Mesothelial cell of epicardium (in vitro differentiated cells): ENCODE measurements at regions not wholly inside any gene's neighbourhood (a gene's known extent, or its start where the extent isn't known, plus 50 kb on each side); places are given as distances from the start of the nearest gene placed in this dataset. TPM values are rescaled to one million over a fixed set of nuclear protein-coding genes. Genes with fewer than 3 reads are reported as not detected.

Experiments used
- DNase-seq, 2 experiments: peaks; one replicate each; pipeline ENCODE4 v3.0.0; 2021; ENCODE audit warnings: low spot score in 2 of 2; ENCODE audit not compliant: unreplicated experiment in 2 of 2
- H3K27ac Mint-ChIP-seq: 2 replicates; pipeline ENCODE4 v1.8.0; 2021; ENCODE audit warnings: mixed read lengths
- H3K27me3 Mint-ChIP-seq: 2 replicates; pipeline ENCODE4 v1.8.0; 2021; ENCODE audit warnings: low read depth, mixed read lengths
- H3K36me3 Mint-ChIP-seq: 2 replicates; pipeline ENCODE4 v1.8.0; 2021; ENCODE audit warnings: mixed read lengths
- H3K4me1 Mint-ChIP-seq: 2 replicates; pipeline ENCODE4 v1.8.0; 2021; ENCODE audit warnings: mixed read lengths
- H3K4me3 Mint-ChIP-seq: 2 replicates; pipeline ENCODE4 v1.8.0; 2021; ENCODE audit warnings: mild to moderate bottlenecking, moderate library complexity, mixed read lengths
- H3K9me3 Mint-ChIP-seq: 2 replicates; pipeline ENCODE4 v1.8.0; 2021; ENCODE audit warnings: mixed read lengths
- CTCF ChIP-seq: fragments of 200-600 bp; sonication (generic); IDR thresholded peaks from one replicate; pipeline ENCODE4 v1.5.0; 2021; ENCODE audit warnings: antibody characterized with exemption; ENCODE audit not compliant: unreplicated experiment
- microRNA-seq: library from miRNA; unstranded; fragments of <30 nt; microRNA quantifications from one replicate; pipeline ENCODE4 v1.2.0, GENCODE V29; 2021; ENCODE audit warnings: inconsistent platforms, mixed read lengths

DNA sequence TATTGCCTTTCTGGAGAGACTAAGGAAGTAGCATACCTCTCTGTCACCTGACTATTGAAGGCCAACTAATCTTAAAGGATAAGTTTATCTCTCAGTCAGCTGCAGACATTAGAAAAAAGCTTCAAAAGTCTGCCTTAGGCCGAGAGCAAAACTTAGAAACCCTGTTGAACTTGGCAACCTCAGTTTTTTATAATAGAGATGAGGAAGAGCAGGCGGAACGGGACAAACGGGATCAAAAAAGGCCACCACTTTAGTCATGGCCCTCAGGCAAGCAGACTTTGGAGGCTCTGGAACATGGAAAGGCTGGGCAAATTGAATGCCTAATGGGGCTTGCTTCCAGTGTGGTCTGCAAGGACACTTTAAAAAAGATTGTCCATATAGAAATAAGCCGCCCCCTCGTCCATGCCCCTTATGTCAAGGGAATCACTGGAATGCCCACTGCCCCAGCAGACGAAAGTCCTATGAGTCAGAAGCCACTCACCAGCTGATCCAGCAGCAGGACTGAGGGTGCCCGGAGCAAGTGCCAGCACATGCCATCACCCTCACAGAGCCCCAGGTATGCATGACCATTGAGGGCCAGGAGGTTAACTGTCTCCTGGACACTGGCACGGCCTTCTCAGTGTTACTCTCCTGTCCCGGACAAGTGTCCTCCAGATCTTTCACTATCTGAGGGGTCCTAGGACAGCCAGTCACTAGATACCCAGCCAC lies 61.5 kb upstream of the FAM98A start:
- no peak overlapping the region for H3K27ac Mint-ChIP-seq

GRCh38 chr2:33655626-33656320 lies 56.7 kb upstream of the FAM98A start:
- Mint-ChIP-seq H3K27me3 (no peaks in the 10 kb centered on the region), H3K36me3 (no peaks in the 10 kb centered on the region), H3K27ac (no peak overlapping the region), H3K4me3 (no peak overlapping the region), H3K9me3 (peaks cover 29% of the 10 kb centered on the region), H3K4me1 (no peaks in the 10 kb centered on the region)
- TF ChIP-seq CTCF = no peak
- DNase-seq = no peak

More for the DNA sequence above, 61.5 kb upstream of the FAM98A start:
- Mint-ChIP-seq H3K4me3 (no peak overlapping the region), H3K36me3 (no peaks in the 10 kb centered on the region), H3K27me3 (no peaks in the 10 kb centered on the region), H3K9me3 (peaks cover 42% of the 10 kb centered on the region), H3K4me1 (no peaks in the 10 kb centered on the region)
- no peak for DNase-seq
- no peak for TF ChIP-seq CTCF

GRCh38 chr2:33652830-33653229 lies 53.7 kb upstream of the FAM98A start:
- DNase-seq = no peak
- H3K4me1 Mint-ChIP-seq = no peaks in the 10 kb centered on the region
- no peak overlapping the region for H3K27ac Mint-ChIP-seq
- H3K4me3 Mint-ChIP-seq = no peak overlapping the region
- H3K27me3 Mint-ChIP-seq = peaks cover 2% of the 10 kb centered on the region
- peaks cover 29% of the 10 kb centered on the region for H3K9me3 Mint-ChIP-seq
- no peak for TF ChIP-seq CTCF
- H3K36me3 Mint-ChIP-seq = no peaks in the 10 kb centered on the region

DNA sequence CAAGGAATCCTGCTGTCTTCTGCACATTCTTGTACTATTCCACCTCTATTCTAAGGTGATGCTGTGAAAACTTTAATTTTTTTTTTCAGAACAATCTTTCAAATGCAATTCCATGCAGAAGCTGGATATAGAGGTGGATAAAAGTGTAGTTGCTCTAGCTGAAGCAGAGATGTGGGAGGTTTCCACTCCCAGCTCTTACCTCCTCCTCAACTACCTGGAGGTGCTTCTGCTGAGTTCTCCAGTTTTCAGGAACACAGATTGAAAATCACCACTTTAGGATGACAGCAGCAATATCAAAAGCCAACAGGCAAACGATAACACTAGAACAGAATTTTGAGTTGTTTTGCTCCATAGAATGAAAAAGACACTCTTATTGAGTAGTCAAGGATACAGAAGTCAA lies 51.1 kb upstream of the FAM98A start:
- Mint-ChIP-seq H3K4me1 (no peaks in the 10 kb centered on the region), H3K27me3 (peaks cover 2% of the 10 kb centered on the region), H3K4me3 (no peak overlapping the region), H3K27ac (no peak overlapping the region), H3K9me3 (peaks cover 12% of the 10 kb centered on the region), H3K36me3 (no peaks in the 10 kb centered on the region)
- no peak for DNase-seq
- TF ChIP-seq CTCF = no peak

Small RNAs in the stretch of these regions (microRNA-seq; reads per million reads assigned to microRNA genes)
- gene MIR548AD = not detected
